ENCODE measurements at regions not wholly inside any gene's neighbourhood (a gene's known extent, or its start where the extent isn't known, plus 50 kb on each side); places are given as distances from the start of the nearest gene placed in this dataset.

DNA sequence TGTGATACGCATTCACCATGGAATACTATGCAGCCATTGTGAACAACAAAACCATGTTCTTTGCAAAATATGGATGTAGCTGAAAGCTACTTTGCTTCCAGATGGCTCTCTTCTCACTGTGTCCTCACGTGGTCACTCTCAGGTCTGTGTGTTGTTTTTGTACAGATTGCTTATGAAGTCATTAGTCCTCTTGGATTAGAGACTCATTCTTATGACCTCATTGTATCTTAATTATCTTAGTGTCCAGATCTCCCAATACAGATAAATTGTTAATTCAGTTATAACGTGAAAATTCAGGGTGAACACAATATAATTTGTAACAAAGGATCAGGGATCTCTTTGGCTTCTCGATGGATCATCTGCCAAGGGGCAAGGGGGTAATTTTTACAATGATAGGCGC lies 100.4 kb upstream of the TOP3B start:
- DNase-seq (ENCODE audit: insufficient read length, low spot score): no peak
- FAIRE-seq: no peak

DNA sequence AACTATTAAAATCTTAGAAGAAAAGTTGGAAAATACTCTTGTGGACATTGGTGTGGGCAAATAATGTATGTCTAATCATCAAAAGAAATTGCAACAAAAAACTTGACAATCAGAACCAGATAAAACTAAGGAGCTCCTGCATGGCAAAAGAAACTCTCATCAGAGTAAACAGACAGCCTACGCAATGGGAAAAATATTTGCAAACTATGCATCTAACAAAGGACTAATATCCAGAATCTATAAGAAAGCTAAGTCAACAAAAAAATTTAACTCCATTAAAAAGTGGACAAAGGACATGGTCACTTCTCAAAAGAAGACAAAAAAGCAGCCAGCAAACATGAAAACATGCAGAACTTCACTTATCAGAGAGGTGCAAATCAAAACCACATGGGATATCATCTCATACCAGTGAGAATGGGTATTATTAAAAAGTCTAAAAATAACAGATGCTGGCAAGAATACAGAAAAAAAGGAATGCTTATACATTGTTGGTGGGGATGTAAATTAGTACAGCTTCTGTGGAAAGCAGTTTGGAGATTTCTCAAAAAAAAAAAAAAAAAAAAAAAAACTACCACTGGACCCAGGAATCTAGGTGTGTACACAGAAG lies 99.7 kb upstream of the TOP3B start:
- FAIRE-seq: no peak
- DNase-seq (ENCODE audit: insufficient read length, low spot score): no peak

DNA sequence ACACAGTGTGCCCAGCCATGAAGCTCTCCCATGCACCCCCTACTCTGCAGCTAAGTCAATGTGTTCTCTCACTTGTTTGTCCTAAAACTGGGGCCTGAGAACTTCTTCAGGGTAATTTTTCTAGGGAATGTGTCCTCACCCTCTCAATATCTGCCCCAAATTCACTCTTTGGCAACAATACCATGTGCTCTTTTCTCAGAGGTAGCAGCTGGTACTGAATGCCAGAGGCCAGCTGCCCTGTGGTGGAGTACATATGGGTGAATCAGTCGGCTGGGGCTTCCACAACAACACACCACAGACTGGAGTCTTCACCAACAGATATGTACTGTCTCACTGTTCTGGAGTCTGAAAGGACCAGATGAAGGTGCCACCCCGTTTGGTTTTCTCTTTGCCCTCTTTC lies 97.7 kb upstream of the TOP3B start:
- DNase-seq (ENCODE audit: insufficient read length, low spot score) (no peak), FAIRE-seq (no peak)

DNA sequence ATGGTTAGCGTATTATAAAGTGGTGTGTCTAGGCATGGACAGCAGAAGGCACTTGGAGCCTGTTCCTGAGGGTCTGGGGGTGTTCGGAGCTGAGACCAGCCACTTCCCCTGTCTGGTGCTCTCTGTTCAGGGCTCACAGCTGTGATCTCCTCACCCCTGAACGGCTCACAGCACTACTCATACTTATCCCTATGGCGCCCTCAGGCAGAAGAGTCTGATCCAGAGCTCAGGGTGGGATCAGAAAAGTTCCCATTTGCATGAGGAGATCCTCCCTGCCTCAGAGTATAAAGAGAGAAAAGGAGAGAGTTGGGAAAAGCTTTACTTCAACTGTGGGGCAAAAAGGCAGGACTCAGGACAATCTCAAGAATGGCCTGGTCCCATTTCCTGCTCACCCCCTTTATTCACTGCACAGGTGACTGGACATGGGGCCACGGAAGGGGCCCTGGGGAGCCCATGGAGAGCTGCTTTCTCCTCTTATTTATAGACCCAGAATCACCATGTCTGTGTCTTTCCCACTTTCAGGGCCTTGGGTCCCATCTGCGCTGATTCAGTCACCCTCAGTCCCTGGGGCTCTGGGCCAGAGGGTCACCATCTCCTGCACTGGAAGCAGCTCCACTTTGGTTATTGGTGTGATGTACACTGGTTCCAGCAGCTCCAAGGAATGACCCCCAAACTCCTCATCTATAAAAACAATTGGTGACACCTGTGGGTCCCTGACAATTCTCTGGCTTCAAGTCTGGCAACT lies 97.0 kb upstream of the TOP3B start:
- FAIRE-seq (no peak), DNase-seq (ENCODE audit: insufficient read length, low spot score) (no peak)

DNA sequence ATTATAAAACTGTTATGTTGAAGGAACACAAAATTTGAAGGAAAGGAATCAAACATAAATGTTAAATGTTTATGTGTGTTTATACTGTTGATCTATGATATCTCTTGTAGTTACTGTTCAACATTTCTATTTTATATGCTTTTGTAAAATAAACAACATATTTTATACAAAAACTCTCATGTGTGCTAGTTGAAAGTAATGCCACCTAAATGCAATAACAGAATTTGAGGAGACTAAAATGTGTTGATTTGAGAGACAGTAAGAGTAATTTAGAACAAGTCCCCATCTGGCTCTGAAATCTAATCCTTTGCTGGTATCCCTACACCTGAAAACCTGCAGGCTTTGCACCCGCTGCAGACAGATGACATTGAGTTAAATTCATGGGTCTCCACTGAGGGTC lies 95.7 kb upstream of the TOP3B start:
- DNase-seq (ENCODE audit: insufficient read length, low spot score) (no peak), FAIRE-seq (no peak)

DNA sequence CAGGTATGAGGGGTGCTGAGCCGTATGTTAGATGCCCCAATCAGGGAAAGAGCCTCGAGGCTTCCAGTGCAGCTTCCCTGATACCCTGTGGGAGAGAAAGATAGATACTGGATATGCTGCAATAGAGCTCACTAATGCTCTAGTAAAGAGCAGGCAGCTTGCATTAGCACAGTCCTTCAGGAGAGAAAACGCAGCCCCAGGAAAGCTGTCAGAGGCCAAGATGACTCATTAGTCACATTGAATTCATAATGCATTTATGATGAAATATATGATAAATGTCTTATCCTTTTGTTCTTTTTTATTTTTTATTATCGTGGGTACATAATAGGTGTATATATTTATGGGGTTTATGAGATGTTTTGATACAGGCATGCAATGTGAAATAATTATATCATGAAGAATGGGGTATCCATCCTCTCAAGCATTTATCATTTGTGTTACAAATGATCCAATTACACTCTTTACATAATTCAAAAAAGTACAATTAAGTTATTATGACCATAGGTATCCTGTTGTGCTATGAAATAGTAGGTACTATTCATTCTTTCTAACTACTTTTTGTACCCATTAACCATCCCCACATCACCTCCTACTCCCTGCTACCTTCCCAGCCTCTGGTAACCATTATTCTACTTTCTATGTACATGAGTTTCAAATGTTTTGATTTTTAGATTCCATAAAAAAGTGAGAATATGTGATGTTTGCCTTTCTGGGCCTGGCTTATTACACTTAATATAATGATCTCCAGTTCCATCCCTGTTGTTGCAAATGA lies 94.5 kb upstream of the TOP3B start:
- FAIRE-seq: no peak
- no peak for DNase-seq (ENCODE audit: insufficient read length, low spot score)

DNA sequence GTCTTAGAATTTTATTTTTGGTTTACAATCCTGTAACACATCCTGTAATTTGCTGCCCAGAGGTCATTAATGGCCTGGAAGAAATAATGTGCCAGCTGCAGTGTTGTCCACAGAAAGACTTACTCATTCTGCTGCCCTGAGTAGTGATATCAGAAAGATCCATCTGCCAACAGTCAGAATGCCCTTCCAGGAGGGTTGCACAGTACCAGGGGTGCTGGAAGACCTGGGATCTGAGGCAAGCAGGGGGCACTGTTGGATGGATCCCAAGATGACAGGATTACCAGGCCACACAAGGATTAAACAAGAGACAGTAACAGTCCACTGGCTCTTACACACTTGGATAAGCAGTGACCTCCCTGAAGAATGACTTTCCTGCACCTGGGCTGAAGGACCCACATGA lies 93.8 kb upstream of the TOP3B start:
- no peak for FAIRE-seq
- no peak for DNase-seq (ENCODE audit: insufficient read length, low spot score)

DNA sequence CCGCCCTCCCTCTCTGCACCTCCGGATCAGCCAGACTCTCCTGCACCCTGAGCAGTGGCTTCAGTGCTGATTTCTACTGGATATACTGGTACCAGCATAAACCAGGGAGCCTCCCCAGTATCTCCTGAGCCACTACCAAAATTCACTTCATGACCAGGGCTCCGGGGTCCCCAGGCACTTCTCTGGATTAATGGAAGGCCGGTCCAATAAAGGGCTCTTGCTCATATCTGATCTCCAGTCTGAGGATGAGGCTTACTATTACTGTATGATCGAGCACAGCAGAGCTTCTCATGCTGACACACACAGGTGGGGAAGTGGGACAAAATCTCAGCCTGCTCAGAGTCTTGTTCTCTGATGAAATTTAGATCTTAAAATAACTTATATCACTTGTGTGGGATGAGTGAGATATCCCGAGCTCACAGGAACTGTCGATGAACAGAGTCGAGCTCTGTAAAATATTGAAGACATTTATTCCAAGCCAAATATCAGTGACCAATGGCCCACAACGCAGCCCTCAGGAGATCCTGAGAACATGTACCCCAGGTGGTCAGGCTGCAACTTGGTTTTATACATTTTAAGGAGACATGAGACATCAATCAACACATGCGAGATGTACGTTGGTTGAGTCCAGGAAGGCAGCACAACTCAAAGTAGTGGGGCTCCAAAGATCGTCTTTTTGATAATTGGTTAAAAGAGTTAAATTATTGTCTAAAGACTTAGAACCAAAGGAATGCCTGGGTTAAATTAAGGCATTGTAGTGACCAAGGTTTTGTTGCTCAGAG lies 93.0 kb upstream of the TOP3B start:
- DNase-seq (ENCODE audit: insufficient read length, low spot score): no peak
- FAIRE-seq: no peak

DNA sequence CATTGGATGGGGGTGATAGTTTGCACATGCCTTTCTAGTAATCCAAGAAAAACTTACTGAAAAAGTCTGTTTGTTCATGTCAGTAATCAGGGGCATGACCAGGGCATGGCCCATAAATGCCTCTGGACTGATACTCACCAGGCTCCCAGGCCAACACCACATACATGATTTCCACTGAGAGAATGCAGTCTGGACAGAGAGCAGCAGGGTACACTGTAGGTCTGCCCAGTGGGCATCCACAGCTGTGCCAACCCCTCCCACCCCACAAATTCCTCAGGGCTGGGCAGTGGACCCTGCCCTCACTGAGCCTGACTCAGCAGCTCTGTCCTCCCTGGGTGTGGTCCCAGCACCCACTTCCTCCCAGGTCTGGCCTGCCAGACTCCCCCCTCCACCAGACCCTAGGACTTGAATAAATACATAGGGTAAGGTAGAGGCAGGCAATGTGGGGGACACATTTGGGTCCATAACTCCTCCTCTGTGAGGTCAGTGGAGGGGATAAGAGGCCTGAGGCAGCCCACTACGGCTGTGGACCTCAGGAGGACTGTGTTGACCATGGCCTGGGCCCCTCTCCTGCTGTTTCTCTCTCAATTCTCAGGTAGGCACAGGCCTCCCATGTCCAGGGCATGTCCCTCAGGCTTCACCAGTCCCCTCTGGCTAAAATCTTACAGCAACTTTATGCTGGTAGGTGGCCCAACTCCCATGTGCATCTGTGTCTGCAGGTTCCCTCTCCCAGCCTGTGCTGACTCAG lies 92.2 kb upstream of the TOP3B start:
- DNase-seq (ENCODE audit: insufficient read length, low spot score) (no peak), FAIRE-seq (no peak)

DNA sequence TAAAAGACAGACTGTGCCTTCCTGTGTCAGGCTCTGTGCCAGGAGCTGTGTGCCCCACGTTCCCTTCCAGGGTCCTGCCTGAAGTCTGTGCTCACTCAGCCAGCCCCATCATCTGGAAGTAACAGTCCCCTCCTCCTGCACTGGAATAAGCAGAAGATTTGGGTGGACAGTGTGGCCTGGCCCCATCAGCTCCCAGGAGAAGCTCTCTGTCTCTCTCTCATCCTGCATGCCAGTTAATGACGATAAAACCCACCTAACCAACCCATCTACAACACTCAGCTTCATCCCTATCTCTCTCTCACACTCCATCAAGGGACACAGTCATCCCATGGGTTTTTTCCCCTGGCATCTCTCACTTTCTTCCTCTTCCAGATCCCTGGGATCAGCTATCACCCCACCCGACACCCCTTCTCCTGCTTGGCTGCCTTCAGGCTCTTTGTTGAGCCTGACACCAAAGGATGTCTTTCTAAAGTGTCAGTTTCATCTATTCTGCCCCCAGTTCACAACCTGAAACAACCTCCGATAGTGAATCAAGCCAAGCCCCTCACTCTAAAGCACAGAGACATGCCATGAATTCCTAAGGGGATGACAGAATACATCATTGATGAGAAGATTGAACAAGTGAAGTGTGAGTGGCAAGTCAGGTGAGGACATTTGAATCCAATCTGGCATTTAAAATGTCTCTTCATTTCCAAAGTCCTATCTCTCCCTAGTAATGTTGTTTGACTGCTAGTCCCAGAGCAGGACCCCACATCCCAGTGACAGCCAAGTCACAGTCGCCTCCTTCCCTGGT lies 91.4 kb upstream of the TOP3B start:
- no peak for DNase-seq (ENCODE audit: insufficient read length, low spot score)
- no peak for FAIRE-seq

DNA sequence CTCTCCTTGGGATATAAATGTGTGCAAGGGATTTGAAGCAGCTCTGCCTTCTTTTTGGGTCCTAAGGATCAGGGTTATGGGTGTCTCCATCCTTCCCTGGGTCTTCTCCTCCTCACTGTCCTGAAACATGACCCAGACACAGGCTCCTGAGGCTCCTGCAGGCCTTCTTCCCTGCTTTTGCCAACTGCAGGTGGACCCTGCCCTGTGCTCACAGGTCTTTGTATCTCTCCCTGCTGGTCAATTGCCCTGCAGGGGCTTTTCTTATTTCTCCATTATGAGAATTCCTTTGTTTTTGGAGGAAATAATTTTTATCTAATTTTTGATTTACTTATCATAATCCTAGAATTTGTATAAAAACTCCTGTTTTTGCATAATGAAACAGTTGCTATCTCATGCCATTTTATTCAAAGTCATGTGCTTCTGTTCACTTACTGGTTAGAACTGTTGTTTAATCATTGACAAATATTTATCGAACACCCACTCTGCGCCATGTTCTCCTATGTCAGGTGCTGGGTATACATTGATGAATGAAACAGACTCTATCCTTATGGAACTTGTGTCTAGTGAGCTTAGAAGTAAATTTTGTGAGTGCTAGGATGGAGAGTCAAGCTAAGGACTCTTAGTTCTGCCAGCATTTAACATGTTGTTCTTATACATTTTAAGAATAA lies 89.7 kb upstream of the TOP3B start:
- no peak for FAIRE-seq

DNA sequence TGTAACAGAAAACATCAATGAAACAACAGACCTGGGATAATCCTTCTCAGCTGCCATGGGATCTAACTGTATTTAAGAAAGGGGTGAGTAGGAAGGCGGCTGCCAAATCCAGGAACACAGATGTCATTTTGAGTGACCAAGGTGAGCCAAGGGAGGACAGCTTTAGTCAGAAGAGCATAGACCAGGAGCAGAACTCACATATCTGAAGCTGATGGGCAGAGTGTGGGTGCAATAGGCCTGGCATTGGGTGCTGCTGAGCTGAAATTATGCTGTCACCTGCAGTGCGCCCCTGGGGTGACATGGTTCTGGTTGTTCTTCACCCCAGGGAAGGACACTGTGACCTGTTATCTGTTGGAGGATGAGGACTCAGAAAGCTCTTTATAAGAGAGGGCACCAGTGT lies 88.9 kb upstream of the TOP3B start:
- no peak for FAIRE-seq
- DNase-seq (ENCODE audit: insufficient read length, low spot score): no peak

More for the DNA sequence above, 89.7 kb upstream of the TOP3B start:
- no peak for DNase-seq (ENCODE audit: insufficient read length, low spot score)

DNA sequence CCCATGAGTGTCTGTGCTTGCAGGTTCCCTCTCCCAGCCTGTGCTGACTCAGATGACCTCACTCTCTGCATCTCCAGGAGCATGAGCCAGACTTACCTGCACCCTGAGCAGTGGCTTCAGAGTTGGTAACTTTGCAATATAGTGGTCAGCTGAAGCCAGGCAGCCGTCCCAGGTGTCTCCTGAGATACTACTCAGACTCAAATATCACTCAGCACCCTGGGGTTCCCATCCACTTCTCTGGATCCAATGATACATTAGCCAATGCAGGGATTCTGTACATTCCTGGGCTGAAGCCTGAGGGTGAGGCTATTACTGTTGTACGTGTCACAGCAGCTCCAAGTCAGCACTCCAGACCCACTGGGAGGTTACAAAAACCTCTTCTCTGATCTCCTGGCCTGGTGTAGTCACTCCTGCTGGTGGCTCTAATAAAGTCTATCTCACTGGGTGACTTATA lies 87.8 kb upstream of the TOP3B start:
- DNase-seq (ENCODE audit: insufficient read length, low spot score): no peak
- no peak for FAIRE-seq

DNA sequence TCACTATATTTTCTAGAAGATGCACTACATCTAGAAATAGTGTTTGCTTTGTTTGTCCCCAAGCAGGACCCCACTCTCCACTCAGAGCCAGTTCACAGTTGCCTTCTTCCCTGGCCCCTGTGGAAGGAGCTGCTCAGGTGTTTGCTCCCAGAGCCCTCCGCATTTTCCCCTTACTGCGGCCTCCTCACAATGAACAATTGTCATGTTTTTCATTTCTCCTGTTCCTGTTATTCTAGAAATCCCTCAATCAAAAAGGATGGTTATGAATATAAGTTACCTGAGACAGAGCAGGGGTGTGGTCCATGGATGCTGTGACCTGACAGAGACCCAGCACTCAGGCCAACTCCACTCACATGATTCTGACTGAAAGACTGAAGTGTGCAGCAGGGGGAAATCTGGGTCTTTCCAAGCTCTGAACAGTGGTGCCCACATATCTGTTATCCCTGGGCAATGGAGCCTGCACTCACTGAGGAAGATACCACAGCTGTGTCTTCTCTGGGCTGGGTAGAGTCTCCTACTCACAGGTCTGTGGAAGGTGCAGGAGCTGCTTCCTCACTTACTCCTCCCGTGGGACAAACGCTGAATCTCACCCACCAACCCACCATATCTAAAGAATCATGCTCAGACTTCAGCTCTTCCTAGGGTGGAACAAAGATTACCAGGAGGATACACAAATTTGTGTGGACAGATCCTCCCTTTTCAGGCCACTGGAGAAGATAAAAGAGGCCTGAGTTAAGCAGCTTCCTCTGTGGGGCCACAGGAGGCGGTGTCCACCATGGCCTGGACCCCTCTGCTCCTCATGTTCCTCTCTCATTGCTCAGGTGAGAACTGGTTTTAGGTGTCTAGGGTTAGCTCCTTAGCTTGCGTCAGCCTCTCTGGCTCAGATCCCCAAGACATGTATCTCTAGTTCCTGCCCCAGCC lies 87.1 kb upstream of the TOP3B start:
- FAIRE-seq (no peak), DNase-seq (ENCODE audit: insufficient read length, low spot score) (no peak)

DNA sequence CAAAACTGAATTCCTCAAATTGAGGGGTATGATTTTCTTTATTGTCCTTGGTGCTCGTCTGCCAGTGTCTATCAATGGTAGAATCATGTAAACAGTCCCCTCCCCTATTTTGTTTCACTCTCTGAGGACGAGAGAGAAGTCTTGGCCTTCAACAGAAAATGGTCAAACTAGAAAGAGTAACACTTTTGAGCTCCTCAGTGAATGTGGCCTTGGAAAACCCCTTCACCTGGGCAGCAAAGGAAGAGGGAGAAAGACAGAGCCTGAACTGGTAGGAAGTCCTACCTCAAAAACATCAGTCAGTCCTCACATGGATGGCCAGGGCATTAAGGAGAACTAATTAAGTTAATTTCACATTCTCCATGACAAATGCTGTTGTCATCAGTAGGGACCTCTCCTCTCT lies 86.1 kb upstream of the TOP3B start:
- peak; percentile 8 for FAIRE-seq
- DNase-seq (ENCODE audit: insufficient read length, low spot score): no peak

DNA sequence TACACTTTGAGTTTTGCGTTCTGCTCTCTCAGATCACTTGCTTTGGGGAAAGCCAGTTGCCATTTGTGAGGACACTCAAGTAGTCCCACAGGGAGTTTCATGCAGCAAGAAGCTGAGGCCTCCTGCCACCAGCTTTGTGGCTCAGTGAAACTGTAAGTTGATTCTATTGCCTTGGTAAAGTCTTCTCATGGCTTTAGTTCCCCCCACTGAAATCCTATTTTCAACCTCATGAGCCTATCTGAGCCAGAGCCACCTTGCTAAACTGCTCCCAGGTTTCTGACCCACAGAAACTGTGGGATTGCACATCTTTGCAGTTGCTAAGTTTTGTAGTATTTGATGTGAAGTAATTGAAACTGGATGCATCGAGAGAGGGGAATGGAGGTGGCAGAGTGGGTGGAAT lies 85.4 kb upstream of the TOP3B start:
- FAIRE-seq (no peak), DNase-seq (ENCODE audit: insufficient read length, low spot score) (no peak)

DNA sequence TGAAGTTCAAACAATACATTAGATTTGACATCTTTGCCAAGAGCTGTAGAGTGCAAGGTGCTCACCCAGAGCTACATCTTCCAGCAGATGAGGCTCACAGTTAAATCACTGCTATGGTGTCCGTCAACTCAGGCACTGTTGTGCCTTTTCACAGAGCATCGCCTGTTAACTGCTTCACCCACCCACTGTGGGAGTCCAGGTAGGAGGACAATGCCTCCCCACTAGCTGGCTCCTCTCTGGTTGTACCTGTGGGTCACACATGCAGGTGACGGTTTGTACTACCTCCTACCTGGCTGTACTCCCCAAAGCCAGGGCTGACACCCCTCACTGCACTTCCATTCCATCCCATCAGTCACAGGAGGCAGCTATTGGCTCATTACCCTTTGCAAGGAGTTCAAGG lies 84.6 kb upstream of the TOP3B start:
- DNase-seq (ENCODE audit: insufficient read length, low spot score) (no peak), FAIRE-seq (no peak)

DNA sequence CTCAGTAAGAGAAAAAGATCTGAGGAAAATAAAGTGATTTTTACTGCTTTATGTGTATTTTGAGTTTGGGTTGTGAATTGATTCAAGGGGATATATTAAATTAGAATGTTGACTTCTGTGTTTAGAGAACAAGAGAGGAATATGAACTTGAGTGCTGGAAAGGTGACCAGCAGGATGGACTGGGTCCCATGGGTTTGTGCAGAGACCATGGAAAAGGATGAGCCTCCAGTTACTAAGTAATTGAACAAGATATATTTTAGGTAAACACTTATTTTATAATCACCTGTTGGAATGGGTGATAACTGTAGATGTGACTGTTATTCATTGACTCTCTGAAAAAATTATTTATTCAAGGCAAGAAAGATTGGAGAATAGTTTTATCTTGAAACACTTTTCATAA lies 82.0 kb upstream of the TOP3B start:
- DNase-seq (ENCODE audit: insufficient read length, low spot score): no peak
- FAIRE-seq: no peak
